Neural cell (in vitro differentiated cells): ENCODE measurements at regions not wholly inside any gene's neighbourhood (a gene's known extent, or its start where the extent isn't known, plus 50 kb on each side); places are given as distances from the start of the nearest gene placed in this dataset.

ENCODE experiments used
- H2AFZ ChIP-seq: fragments of 200-600, 300-800 bp; sonication (generic), shearing (Covaris generic); 2 replicates; pipeline ENCODE4 v1.6.0; 2014; ENCODE audit warnings: low read depth, mild to moderate bottlenecking, antibody characterized with exemption, low read length, moderate library complexity
- H3F3A ChIP-seq: fragments of 200-600 bp; shearing (Covaris generic); 2 replicates; pipeline ENCODE4 v1.6.1; 2016; ENCODE audit warnings: mild to moderate bottlenecking, moderate library complexity, mixed read lengths, antibody characterized with exemption, low read length; ENCODE audit not compliant: insufficient read depth, poor library complexity, severe bottlenecking
- H3K27ac ChIP-seq: fragments of 200-600, 300-800 bp; sonication (generic), shearing (Covaris generic); 2 replicates; pipeline ENCODE4 v1.5.1; 2014; ENCODE audit warnings: mild to moderate bottlenecking, low read length, moderate library complexity
- H3K27me3 ChIP-seq: fragments of 300-800, 200-600 bp; sonication (generic), shearing (Covaris generic); 2 replicates; pipeline ENCODE4 v1.6.0; 2014; ENCODE audit warnings: mild to moderate bottlenecking, low read depth, low read length, moderate library complexity; ENCODE audit not compliant: insufficient read depth
- H3K36me3 ChIP-seq: fragments of 300-800, 200-600 bp; sonication (generic), shearing (Covaris generic); 2 replicates; pipeline ENCODE4 v1.5.1; 2014; ENCODE audit warnings: mild to moderate bottlenecking, antibody characterized with exemption, low read length, moderate library complexity; ENCODE audit not compliant: insufficient read depth
- H3K4me2 ChIP-seq: fragments of 300-800, 200-600 bp; sonication (generic), shearing (Covaris generic); 2 replicates; pipeline ENCODE4 v1.6.0; 2014; ENCODE audit warnings: mild to moderate bottlenecking, low read length
- H3K4me3 ChIP-seq: fragments of 300-800, 200-600 bp; sonication (generic), shearing (Covaris generic); 2 replicates; pipeline ENCODE4 v1.5.1; 2014; ENCODE audit warnings: mild to moderate bottlenecking, low read length, moderate library complexity
- H3K79me2 ChIP-seq: fragments of 200-600 bp; shearing (Covaris generic); replicated peaks from 2 replicates; pipeline ENCODE4 v1.6.0; 2014; ENCODE audit warnings: mild to moderate bottlenecking, low read length, moderate library complexity; ENCODE audit not compliant: insufficient read depth
- H3K9ac ChIP-seq: fragments of 300-800, 200-600 bp; sonication (generic), shearing (Covaris generic); 2 replicates; pipeline ENCODE4 v1.6.1; 2016; ENCODE audit warnings: mild to moderate bottlenecking, low read length, mixed read lengths
- H3K9me2 ChIP-seq: fragments of 200-600 bp; shearing (Covaris generic); 2 replicates; pipeline ENCODE4 v1.6.1; 2016; ENCODE audit warnings: mild to moderate bottlenecking, low read length, mixed read lengths; ENCODE audit not compliant: insufficient read depth
- H3K9me3 ChIP-seq: fragments of 200-600, 300-800 bp; sonication (generic), shearing (Covaris generic); 2 replicates; pipeline ENCODE4 v1.6.1; 2016; ENCODE audit warnings: mild to moderate bottlenecking, mixed run types, low read length, moderate library complexity, mixed read lengths
- H4K20me1 ChIP-seq: fragments of 200-600 bp; shearing (Covaris generic); 2 replicates; pipeline ENCODE4 v1.6.1; 2016; ENCODE audit warnings: mild to moderate bottlenecking, mixed run types; ENCODE audit not compliant: insufficient read depth
- CTCF ChIP-seq: fragments of 450-650 bp; IDR thresholded peaks from 2 replicates; pipeline ENCODE4 v1.5.1; 2014; ENCODE audit warnings: antibody characterized with exemption, mild to moderate bottlenecking, moderate library complexity; ENCODE audit not compliant: poor library complexity, severe bottlenecking
- EP300 ChIP-seq: fragments of 450-650 bp; conservative IDR thresholded peaks from 2 replicates; pipeline ENCODE4 v1.6.1; 2014; ENCODE audit warnings: antibody characterized with exemption, mild to moderate bottlenecking, moderate library complexity; ENCODE audit not compliant: poor library complexity, severe bottlenecking
- EZH2 ChIP-seq: fragments of 200-600, 300-800 bp; shearing (Covaris generic), sonication (generic); IDR thresholded peaks from 2 replicates; pipeline ENCODE4 v1.6.1; 2014; ENCODE audit warnings: antibody characterized with exemption, low read length, borderline replicate concordance, mild to moderate bottlenecking; ENCODE audit not compliant: insufficient read depth, poor library complexity, severe bottlenecking
- MXI1 ChIP-seq: fragments of 450-650 bp; conservative IDR thresholded peaks from 2 replicates; pipeline ENCODE4 v1.6.1; 2014; ENCODE audit warnings: antibody characterized with exemption, mild to moderate bottlenecking; ENCODE audit not compliant: poor library complexity, severe bottlenecking
- POLR2AphosphoS5 ChIP-seq: IDR thresholded peaks from 2 replicates; pipeline ENCODE4 v1.6.1; 2012
- RAD21 ChIP-seq: fragments of 450-650 bp; conservative IDR thresholded peaks from 2 replicates; pipeline ENCODE4 v1.6.1; 2014; ENCODE audit warnings: antibody characterized with exemption, mild to moderate bottlenecking, moderate library complexity
- SMC3 ChIP-seq: fragments of 450-650 bp; conservative IDR thresholded peaks from 2 replicates; pipeline ENCODE4 v1.6.1; 2014; ENCODE audit warnings: antibody characterized with exemption, mild to moderate bottlenecking, moderate library complexity; ENCODE audit not compliant: poor library complexity
- TAF1 ChIP-seq: IDR thresholded peaks from 2 replicates; pipeline ENCODE4 v1.6.1; 2012; ENCODE audit warnings: low read depth
- TF ChIP-seq, protein P1 (sequence below): IDR thresholded peaks from 2 replicates; pipeline ENCODE4 v1.6.1; 2012; ENCODE audit warnings: borderline replicate concordance

GRCh38 chr5:159638954-159639559 lies 277.2 kb upstream of the ADRA1B start:
- H3K27ac ChIP-seq = no peak overlapping the region
- H3K79me2 ChIP-seq = no peaks in the 10 kb centered on the region
- no peaks in the 10 kb centered on the region for H3K9me2 ChIP-seq
- H3K9me3 ChIP-seq = no peaks in the 10 kb centered on the region
- H3K4me2 ChIP-seq = no peak overlapping the region
- TF ChIP-seq, protein P1, sequence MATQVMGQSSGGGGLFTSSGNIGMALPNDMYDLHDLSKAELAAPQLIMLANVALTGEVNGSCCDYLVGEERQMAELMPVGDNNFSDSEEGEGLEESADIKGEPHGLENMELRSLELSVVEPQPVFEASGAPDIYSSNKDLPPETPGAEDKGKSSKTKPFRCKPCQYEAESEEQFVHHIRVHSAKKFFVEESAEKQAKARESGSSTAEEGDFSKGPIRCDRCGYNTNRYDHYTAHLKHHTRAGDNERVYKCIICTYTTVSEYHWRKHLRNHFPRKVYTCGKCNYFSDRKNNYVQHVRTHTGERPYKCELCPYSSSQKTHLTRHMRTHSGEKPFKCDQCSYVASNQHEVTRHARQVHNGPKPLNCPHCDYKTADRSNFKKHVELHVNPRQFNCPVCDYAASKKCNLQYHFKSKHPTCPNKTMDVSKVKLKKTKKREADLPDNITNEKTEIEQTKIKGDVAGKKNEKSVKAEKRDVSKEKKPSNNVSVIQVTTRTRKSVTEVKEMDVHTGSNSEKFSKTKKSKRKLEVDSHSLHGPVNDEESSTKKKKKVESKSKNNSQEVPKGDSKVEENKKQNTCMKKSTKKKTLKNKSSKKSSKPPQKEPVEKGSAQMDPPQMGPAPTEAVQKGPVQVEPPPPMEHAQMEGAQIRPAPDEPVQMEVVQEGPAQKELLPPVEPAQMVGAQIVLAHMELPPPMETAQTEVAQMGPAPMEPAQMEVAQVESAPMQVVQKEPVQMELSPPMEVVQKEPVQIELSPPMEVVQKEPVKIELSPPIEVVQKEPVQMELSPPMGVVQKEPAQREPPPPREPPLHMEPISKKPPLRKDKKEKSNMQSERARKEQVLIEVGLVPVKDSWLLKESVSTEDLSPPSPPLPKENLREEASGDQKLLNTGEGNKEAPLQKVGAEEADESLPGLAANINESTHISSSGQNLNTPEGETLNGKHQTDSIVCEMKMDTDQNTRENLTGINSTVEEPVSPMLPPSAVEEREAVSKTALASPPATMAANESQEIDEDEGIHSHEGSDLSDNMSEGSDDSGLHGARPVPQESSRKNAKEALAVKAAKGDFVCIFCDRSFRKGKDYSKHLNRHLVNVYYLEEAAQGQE = no peak
- no peak for TF ChIP-seq EP300
- no peak for TF ChIP-seq MXI1
- TF ChIP-seq RAD21 = no peak
- no peak for TF ChIP-seq TAF1
- no peak for TF ChIP-seq CTCF
- H3K36me3 ChIP-seq = no peaks in the 10 kb centered on the region
- no peak overlapping the region for H2AFZ ChIP-seq
- H3K27me3 ChIP-seq = no peaks in the 10 kb centered on the region
- no peak overlapping the region for H3K9ac ChIP-seq
- no peaks in the 10 kb centered on the region for H3F3A ChIP-seq
- no peak overlapping the region for H3K4me3 ChIP-seq
- no peaks in the 10 kb centered on the region for H4K20me1 ChIP-seq

DNA sequence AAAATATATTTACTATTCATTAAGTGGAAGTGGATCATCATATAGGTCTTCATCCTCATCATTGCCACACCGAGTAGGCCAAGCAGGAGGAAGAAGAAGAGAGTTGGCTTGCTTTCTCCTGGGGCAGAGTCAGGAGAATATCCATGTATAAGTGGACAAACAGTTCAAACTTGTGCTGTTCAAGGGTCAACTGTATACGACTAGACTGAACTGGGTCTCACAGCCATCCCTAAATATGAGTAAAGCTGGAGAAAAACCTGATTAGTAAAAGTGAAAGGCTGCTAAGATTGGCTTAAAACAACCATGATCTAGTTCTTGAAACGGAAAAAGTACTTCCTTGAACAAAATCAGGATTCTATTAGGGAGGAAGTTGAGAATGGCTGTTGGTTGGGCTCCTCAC lies 276.7 kb upstream of the ADRA1B start:
- Histone ChIP-seq H3K36me3 (no peaks in the 10 kb centered on the region), H3K79me2 (no peaks in the 10 kb centered on the region), H3K4me3 (no peak overlapping the region), H3K9ac (no peak overlapping the region), H3F3A (no peaks in the 10 kb centered on the region), H3K27me3 (no peaks in the 10 kb centered on the region), H4K20me1 (no peaks in the 10 kb centered on the region), H3K9me2 (no peaks in the 10 kb centered on the region), H3K9me3 (no peaks in the 10 kb centered on the region), H2AFZ (no peak overlapping the region), H3K27ac (no peak overlapping the region), H3K4me2 (no peak overlapping the region)
- TF ChIP-seq SMC3 = no peak
- no peak for TF ChIP-seq RAD21
- no peak for TF ChIP-seq EZH2
- TF ChIP-seq POLR2AphosphoS5 = no peak
- TF ChIP-seq MXI1 = no peak
- TF ChIP-seq EP300 = no peak
- TF ChIP-seq, protein P1 = no peak
- TF ChIP-seq CTCF = no peak
- no peak for TF ChIP-seq TAF1
